Osteoblast (primary cell): ENCODE measurements at regions not wholly inside any gene's neighbourhood (a gene's known extent, or its start where the extent isn't known, plus 50 kb on each side); places are given as distances from the start of the nearest gene placed in this dataset.

Experiments used
- DNase-seq: peaks from one replicate; pipeline ENCODE4 v3.0.0; 2011; ENCODE audit warnings: low spot score, mixed read lengths; ENCODE audit not compliant: insufficient read length; ENCODE audit errors: missing footprints
- H2AFZ ChIP-seq: 2 replicates; pipeline ENCODE4 v1.6.0; 2011; ENCODE audit warnings: mild to moderate bottlenecking, low read length
- H3K27ac ChIP-seq: 2 replicates; pipeline ENCODE4 v1.5.1; 2011; ENCODE audit warnings: mild to moderate bottlenecking, low read depth, low read length, moderate library complexity
- H3K27me3 ChIP-seq: 2 replicates; pipeline ENCODE4 v1.6.0; 2012; ENCODE audit warnings: mild to moderate bottlenecking, control low read depth, inconsistent platforms, low read length, moderate library complexity; ENCODE audit not compliant: insufficient read depth
- H3K36me3 ChIP-seq: 2 replicates; pipeline ENCODE4 v1.5.1; 2011; ENCODE audit warnings: mild to moderate bottlenecking, low read length, control low read depth, moderate library complexity; ENCODE audit not compliant: insufficient read depth
- H3K4me1 ChIP-seq: 2 replicates; pipeline ENCODE4 v1.5.1; 2011; ENCODE audit warnings: mild to moderate bottlenecking, low read length, control low read depth, moderate library complexity; ENCODE audit not compliant: insufficient read depth
- H3K4me2 ChIP-seq: 2 replicates; pipeline ENCODE4 v1.6.0; 2011; ENCODE audit warnings: mild to moderate bottlenecking, low read length; ENCODE audit not compliant: insufficient read depth
- H3K4me3 ChIP-seq: fragments of 200-600 bp; sonication (generic); 3 replicates; pipeline ENCODE4 v1.5.1; 2012; ENCODE audit warnings: mild to moderate bottlenecking, low read length, inconsistent platforms; ENCODE audit not compliant: insufficient read depth
- H3K79me2 ChIP-seq: 2 replicates; pipeline ENCODE4 v1.6.0; 2012; ENCODE audit warnings: mild to moderate bottlenecking, low read length, control low read depth, inconsistent platforms; ENCODE audit not compliant: insufficient read depth
- H3K9me3 ChIP-seq: 2 replicates; pipeline ENCODE4 v1.5.1; 2011; ENCODE audit warnings: low read depth, low read length, control low read depth
- H4K20me1 ChIP-seq: 2 replicates; pipeline ENCODE4 v1.6.0; 2012; ENCODE audit warnings: mild to moderate bottlenecking, low read length, control low read depth; ENCODE audit not compliant: insufficient read depth
- CTCF ChIP-seq: IDR thresholded peaks from 2 replicates; pipeline ENCODE4 v1.5.1; 2011; ENCODE audit warnings: mild to moderate bottlenecking, low read depth, low read length, moderate library complexity; ENCODE audit errors: extremely low read depth

DNA sequence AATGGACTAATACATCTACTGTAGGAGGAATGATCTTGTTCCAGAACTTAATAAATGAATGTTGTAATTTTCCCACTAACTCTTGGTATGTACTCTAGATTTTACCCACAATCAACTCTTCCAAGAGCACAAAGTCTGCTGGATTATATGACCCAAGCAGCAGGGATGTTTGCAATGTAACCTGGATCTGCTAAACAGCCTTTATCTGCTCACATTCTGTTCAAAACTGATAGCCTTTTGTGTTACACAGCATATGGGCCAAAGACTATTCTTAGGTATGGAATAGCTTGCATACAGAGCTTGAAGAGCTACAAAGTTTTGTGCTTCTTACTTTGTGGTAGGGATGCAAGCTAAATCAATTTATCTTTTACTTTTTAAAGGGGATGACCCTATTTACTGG, 213.7 kb upstream of the DCN start:
- H3K36me3 ChIP-seq, result no peaks in the 10 kb centered on the region
- no peak for TF ChIP-seq CTCF
- no peaks in the 10 kb centered on the region for H4K20me1 ChIP-seq

DNA sequence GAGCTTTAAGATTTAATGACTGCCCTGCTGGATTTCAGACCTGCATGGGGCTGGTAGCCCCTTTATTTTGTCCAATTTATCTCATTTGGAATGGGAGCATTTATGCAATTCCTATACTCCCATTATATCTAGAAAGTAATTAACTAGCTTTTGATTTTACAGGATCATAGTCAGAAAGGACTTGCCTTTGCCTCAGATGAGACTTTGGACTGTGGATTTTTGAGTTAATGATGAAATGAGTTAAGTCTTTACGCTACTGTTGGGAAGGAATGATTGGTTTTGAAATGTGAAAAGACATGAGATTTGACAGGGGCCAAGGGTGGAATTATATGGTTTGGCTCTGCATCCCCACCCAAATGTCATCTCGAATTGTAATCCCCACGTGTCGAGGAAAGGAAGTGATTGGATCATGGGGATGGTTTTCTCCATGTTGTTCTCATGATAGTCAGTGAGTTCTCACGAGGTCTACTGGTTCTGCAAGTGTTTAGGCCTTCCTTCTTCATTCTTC, 213.1 kb upstream of the DCN start:
- TF ChIP-seq CTCF, result no peak
- no peaks in the 10 kb centered on the region for H3K27me3 ChIP-seq
- H3K27ac ChIP-seq, result no peak overlapping the region
- H3K4me3 ChIP-seq, result no peak overlapping the region
- no peaks in the 10 kb centered on the region for H3K9me3 ChIP-seq
- no peaks in the 10 kb centered on the region for H3K79me2 ChIP-seq
- DNase-seq, result no peak
- no peaks in the 10 kb centered on the region for H3K4me1 ChIP-seq
- no peak overlapping the region for H2AFZ ChIP-seq
- no peaks in the 10 kb centered on the region for H4K20me1 ChIP-seq
- H3K4me2 ChIP-seq, result no peak overlapping the region
- H3K36me3 ChIP-seq, result no peaks in the 10 kb centered on the region

More for the DNA sequence above, 213.7 kb upstream of the DCN start:
- DNase-seq, result no peak
- no peak overlapping the region for H2AFZ ChIP-seq
- no peak overlapping the region for H3K27ac ChIP-seq
- H3K27me3 ChIP-seq, result no peaks in the 10 kb centered on the region
- H3K79me2 ChIP-seq, result no peaks in the 10 kb centered on the region
- H3K4me1 ChIP-seq, result no peaks in the 10 kb centered on the region
- no peak overlapping the region for H3K4me3 ChIP-seq
- H3K4me2 ChIP-seq, result no peak overlapping the region
- H3K9me3 ChIP-seq, result no peaks in the 10 kb centered on the region

DNA sequence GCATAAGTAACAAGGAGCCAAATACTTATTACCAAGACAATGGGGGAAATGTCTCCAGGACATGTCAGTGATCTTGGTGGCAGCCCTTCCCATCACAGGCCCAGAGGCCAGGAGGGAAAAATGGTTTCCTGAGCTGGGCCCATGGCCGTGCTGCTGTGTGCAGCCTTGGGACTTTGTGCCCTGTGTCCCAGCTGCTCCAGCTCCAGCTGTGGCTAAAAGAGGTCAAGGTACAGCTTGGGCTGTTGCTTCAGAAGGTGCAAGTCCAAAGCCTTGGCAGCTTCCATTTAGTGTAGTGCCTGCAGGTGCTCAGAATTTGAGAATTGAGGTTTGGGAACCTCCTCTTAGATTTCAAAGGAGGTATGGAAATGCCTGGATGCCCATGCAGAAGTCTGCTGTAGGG, 212.3 kb upstream of the DCN start:
- Histone ChIP-seq H3K36me3 (no peaks in the 10 kb centered on the region), H3K27me3 (no peaks in the 10 kb centered on the region)

DNA sequence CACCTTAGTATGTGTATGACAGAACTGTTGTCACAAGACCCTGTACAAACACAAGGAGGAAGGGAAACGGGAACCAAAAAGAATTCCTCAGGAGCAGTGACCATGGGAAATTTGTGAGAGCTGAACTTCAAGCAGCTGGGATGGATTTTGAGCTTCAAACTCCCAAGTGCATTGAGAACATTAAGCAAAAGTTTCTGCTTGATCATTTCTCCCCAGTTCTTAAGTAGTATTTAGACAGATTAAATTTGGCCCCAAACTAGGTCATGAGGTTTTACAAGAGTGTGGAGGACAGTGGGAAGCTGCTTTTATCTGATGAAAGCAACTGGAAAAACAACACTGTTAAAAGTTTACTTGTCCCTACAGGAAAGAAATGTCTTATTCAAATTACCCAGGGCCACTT, 206.0 kb upstream of the DCN start:
- H3K9me3 ChIP-seq, result no peaks in the 10 kb centered on the region
- no peak for DNase-seq
- H3K79me2 ChIP-seq, result no peaks in the 10 kb centered on the region
- H3K4me2 ChIP-seq, result no peak overlapping the region
- no peak overlapping the region for H3K27ac ChIP-seq
- no peaks in the 10 kb centered on the region for H3K36me3 ChIP-seq
- no peaks in the 10 kb centered on the region for H4K20me1 ChIP-seq
- TF ChIP-seq CTCF, result no peak
- no peak overlapping the region for H3K4me3 ChIP-seq
- H3K4me1 ChIP-seq, result no peaks in the 10 kb centered on the region
- H3K27me3 ChIP-seq, result peaks cover 4% of the 10 kb centered on the region
- no peak overlapping the region for H2AFZ ChIP-seq

More for the DNA sequence above, 212.3 kb upstream of the DCN start:
- no peak overlapping the region for H3K27ac ChIP-seq
- no peaks in the 10 kb centered on the region for H4K20me1 ChIP-seq
- no peaks in the 10 kb centered on the region for H3K79me2 ChIP-seq
- H2AFZ ChIP-seq, result no peak overlapping the region
- TF ChIP-seq CTCF, result no peak
- H3K4me2 ChIP-seq, result no peak overlapping the region
- no peak for DNase-seq
- no peak overlapping the region for H3K4me3 ChIP-seq
- no peaks in the 10 kb centered on the region for H3K9me3 ChIP-seq
- no peaks in the 10 kb centered on the region for H3K4me1 ChIP-seq
